ENCODE measurements at regions not wholly inside any gene's neighbourhood (a gene's known extent, or its start where the extent isn't known, plus 50 kb on each side); places are given as distances from the start of the nearest gene placed in this dataset.

- no peaks in the 10 kb centered on the region for H4K20me1 ChIP-seq (ENCODE audit: insufficient read depth)
- TF ChIP-seq RAD21 (conservative IDR thresholded peaks at IDR 0.05) (peak; percentile 54), CTCF (IDR thresholded peaks at IDR 0.05; ENCODE audit: poor library complexity, severe bottlenecking) (peak; percentile 40), MXI1 (conservative IDR thresholded peaks at IDR 0.05; ENCODE audit: poor library complexity, severe bottlenecking) (no peak), TAF1 (IDR thresholded peaks at IDR 0.05; ENCODE audit: low read depth) (no peak), EP300 (conservative IDR thresholded peaks at IDR 0.05; ENCODE audit: poor library complexity, severe bottlenecking) (no peak)
- no peak overlapping the region for H3K27ac ChIP-seq (ENCODE audit: low read length)
- H3K79me2 ChIP-seq (replicated peaks; ENCODE audit: insufficient read depth, low read length), result no peaks in the 10 kb centered on the region
- no peak overlapping the region for H3K4me2 ChIP-seq (ENCODE audit: low read length)
- no peaks in the 10 kb centered on the region for H3K27me3 ChIP-seq (ENCODE audit: insufficient read depth, low read depth, low read length)
- H3K9me2 ChIP-seq (ENCODE audit: insufficient read depth, low read length), result no peaks in the 10 kb centered on the region
- H3K9me3 ChIP-seq (ENCODE audit: low read length), result no peaks in the 10 kb centered on the region
- H3K36me3 ChIP-seq (ENCODE audit: insufficient read depth, low read length), result no peaks in the 10 kb centered on the region
- no peaks in the 10 kb centered on the region for H3F3A ChIP-seq (ENCODE audit: insufficient read depth, low read length, poor library complexity, severe bottlenecking)
- no peak overlapping the region for H2AFZ ChIP-seq (ENCODE audit: low read depth, low read length)
- no peak overlapping the region for H3K9ac ChIP-seq (ENCODE audit: low read length)
- H3K4me3 ChIP-seq (ENCODE audit: low read length), result no peak overlapping the region
These were observed 1139.7 kb upstream of the SPRY2 start for GRCh38 chr13:81480634-81481033.

- no peaks in the 10 kb centered on the region for H4K20me1 ChIP-seq (ENCODE audit: insufficient read depth)
- H3K27me3 ChIP-seq (ENCODE audit: insufficient read depth, low read depth, low read length), result no peaks in the 10 kb centered on the region
- H3F3A ChIP-seq (ENCODE audit: insufficient read depth, low read length, poor library complexity, severe bottlenecking), result no peaks in the 10 kb centered on the region
- H3K9me2 ChIP-seq (ENCODE audit: insufficient read depth, low read length), result no peaks in the 10 kb centered on the region
- no peak overlapping the region for H3K27ac ChIP-seq (ENCODE audit: low read length)
- TF ChIP-seq POLR2AphosphoS5 (IDR thresholded peaks at IDR 0.05), result no peak
- TF ChIP-seq EP300 (conservative IDR thresholded peaks at IDR 0.05; ENCODE audit: poor library complexity, severe bottlenecking), result no peak
- TF ChIP-seq MXI1 (conservative IDR thresholded peaks at IDR 0.05; ENCODE audit: poor library complexity, severe bottlenecking), result no peak
- no peak for TF ChIP-seq CTCF (IDR thresholded peaks at IDR 0.05; ENCODE audit: poor library complexity, severe bottlenecking)
- no peak for TF ChIP-seq RAD21 (conservative IDR thresholded peaks at IDR 0.05)
- no peak for TF ChIP-seq SMC3 (conservative IDR thresholded peaks at IDR 0.05; ENCODE audit: poor library complexity)
- no peak for TF ChIP-seq REST (IDR thresholded peaks at IDR 0.05; ENCODE audit: borderline replicate concordance)
- no peak for TF ChIP-seq TAF1 (IDR thresholded peaks at IDR 0.05; ENCODE audit: low read depth)
- TF ChIP-seq EZH2 (IDR thresholded peaks at IDR 0.05; ENCODE audit: borderline replicate concordance, insufficient read depth, low read length, poor library complexity, severe bottlenecking), result no peak
- peaks cover 4% of the 10 kb centered on the region for H3K9me3 ChIP-seq (ENCODE audit: low read length)
- H2AFZ ChIP-seq (ENCODE audit: low read depth, low read length), result no peak overlapping the region
- no peaks in the 10 kb centered on the region for H3K79me2 ChIP-seq (replicated peaks; ENCODE audit: insufficient read depth, low read length)
- no peak overlapping the region for H3K4me3 ChIP-seq (ENCODE audit: low read length)
- H3K4me2 ChIP-seq (ENCODE audit: low read length), result no peak overlapping the region
- H3K9ac ChIP-seq (ENCODE audit: low read length), result no peak overlapping the region
- no peaks in the 10 kb centered on the region for H3K36me3 ChIP-seq (ENCODE audit: insufficient read depth, low read length)
These were observed 1132.5 kb upstream of the SPRY2 start for GRCh38 chr13:81473366-81473899.
